HepG2 (cell line): ENCODE measurements at regions not wholly inside any gene's neighbourhood (a gene's known extent, or its start where the extent isn't known, plus 50 kb on each side); places are given as distances from the start of the nearest gene placed in this dataset.

ENCODE experiments used
- CBFB ChIP-seq: sonication (generic); formaldehyde crosslinking; IDR thresholded peaks from 2 replicates; pipeline ENCODE4 v1.4.0; 2020; ENCODE audit warnings: missing genetic modification reagents
- KMT2A ChIP-seq: sonication (generic); formaldehyde crosslinking; IDR thresholded peaks from 2 replicates; pipeline ENCODE4 v1.4.0; 2020; ENCODE audit warnings: missing genetic modification reagents
- PBX3 ChIP-seq: sonication (generic); formaldehyde crosslinking; IDR thresholded peaks from 2 replicates; pipeline ENCODE4 v1.8.1; 2023; ENCODE audit warnings: missing genetic modification reagents, inconsistent platforms, borderline replicate concordance
- PHF21A ChIP-seq: sonication (generic); formaldehyde crosslinking; IDR thresholded peaks from 2 replicates; pipeline ENCODE4 v1.5.0; 2020; ENCODE audit warnings: mild to moderate bottlenecking, missing genetic modification reagents
- POLR2A ChIP-seq, 2 experiments: IDR thresholded peaks; 2 replicates each; pipeline ENCODE4 v1.6.1; 2011; ENCODE audit warnings: low read depth in 2 of 2, low read length in 2 of 2, mild to moderate bottlenecking in 1 of 2, moderate library complexity in 1 of 2; ENCODE audit not compliant: insufficient read depth in 1 of 2
- RAD21 ChIP-seq: fragments of 450-650 bp; formaldehyde crosslinking; IDR thresholded peaks from 2 replicates; pipeline ENCODE4 v1.5.0; 2020; ENCODE audit warnings: mild to moderate bottlenecking
- RNF2 ChIP-seq: fragments of 450-650 bp; conservative IDR thresholded peaks from 2 replicates; pipeline ENCODE4 v1.6.1; 2016; ENCODE audit warnings: low read depth
- SMC3 ChIP-seq: IDR thresholded peaks from 2 replicates; pipeline ENCODE4 v1.6.1; 2011; ENCODE audit warnings: low read length, improper control_type of control experiment
- SNAPC4 ChIP-seq: sonication (generic); formaldehyde crosslinking; IDR thresholded peaks from 2 replicates; pipeline ENCODE4 v1.4.0; 2020; ENCODE audit warnings: mild to moderate bottlenecking, missing genetic modification reagents
- TEAD2 ChIP-seq: sonication (generic); formaldehyde crosslinking; IDR thresholded peaks from 2 replicates; pipeline ENCODE4 v1.9.0; 2021; ENCODE audit warnings: missing genetic modification reagents
- ZBTB8A ChIP-seq: sonication (generic); formaldehyde crosslinking; IDR thresholded peaks from 2 replicates; pipeline ENCODE4 v1.4.0; 2020; ENCODE audit warnings: mild to moderate bottlenecking, low read depth, missing genetic modification reagents, borderline replicate concordance
- ZNF660 ChIP-seq: sonication (generic); formaldehyde crosslinking; IDR thresholded peaks from 2 replicates; pipeline ENCODE4 v1.5.1; 2020; ENCODE audit warnings: mild to moderate bottlenecking, low read depth, missing genetic modification reagents, borderline replicate concordance
- TF ChIP-seq, protein P1 (sequence below): sonication (generic); formaldehyde crosslinking; IDR thresholded peaks from 2 replicates; pipeline ENCODE4 v1.5.0; 2020; ENCODE audit warnings: mild to moderate bottlenecking, missing genetic modification reagents, moderate library complexity

- TF ChIP-seq RNF2, result no peak
- TF ChIP-seq SMC3, result no peak
- no peak for TF ChIP-seq SNAPC4
- no peak for TF ChIP-seq CBFB (CRISPR knock-in tag)
- TF ChIP-seq PHF21A (CRISPR knock-in tag), result no peak
- TF ChIP-seq TEAD2, result no peak
- TF ChIP-seq RAD21 (CRISPR knock-in tag), result no peak
- TF ChIP-seq ZBTB8A (CRISPR knock-in tag), result no peak
- no peak for TF ChIP-seq PBX3 (CRISPR knock-in tag)
- no peak for TF ChIP-seq KMT2A (CRISPR knock-in tag)
- TF ChIP-seq, protein P1, sequence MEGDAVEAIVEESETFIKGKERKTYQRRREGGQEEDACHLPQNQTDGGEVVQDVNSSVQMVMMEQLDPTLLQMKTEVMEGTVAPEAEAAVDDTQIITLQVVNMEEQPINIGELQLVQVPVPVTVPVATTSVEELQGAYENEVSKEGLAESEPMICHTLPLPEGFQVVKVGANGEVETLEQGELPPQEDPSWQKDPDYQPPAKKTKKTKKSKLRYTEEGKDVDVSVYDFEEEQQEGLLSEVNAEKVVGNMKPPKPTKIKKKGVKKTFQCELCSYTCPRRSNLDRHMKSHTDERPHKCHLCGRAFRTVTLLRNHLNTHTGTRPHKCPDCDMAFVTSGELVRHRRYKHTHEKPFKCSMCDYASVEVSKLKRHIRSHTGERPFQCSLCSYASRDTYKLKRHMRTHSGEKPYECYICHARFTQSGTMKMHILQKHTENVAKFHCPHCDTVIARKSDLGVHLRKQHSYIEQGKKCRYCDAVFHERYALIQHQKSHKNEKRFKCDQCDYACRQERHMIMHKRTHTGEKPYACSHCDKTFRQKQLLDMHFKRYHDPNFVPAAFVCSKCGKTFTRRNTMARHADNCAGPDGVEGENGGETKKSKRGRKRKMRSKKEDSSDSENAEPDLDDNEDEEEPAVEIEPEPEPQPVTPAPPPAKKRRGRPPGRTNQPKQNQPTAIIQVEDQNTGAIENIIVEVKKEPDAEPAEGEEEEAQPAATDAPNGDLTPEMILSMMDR (CRISPR knock-in tag), result no peak
- TF ChIP-seq ZNF660 (CRISPR knock-in tag), result no peak
- no peak for TF ChIP-seq POLR2A (IDR thresholded peaks at IDR 0.05; ENCODE audit: insufficient read depth in 1 of 2, low read depth in 2 of 2, low read length in 2 of 2)
Observed at GRCh38 chr3:68523330-68523729, 409.0 kb downstream of the TAFA4 start.
